ENCODE measurements at regions not wholly inside any gene's neighbourhood (a gene's known extent, or its start where the extent isn't known, plus 50 kb on each side); places are given as distances from the start of the nearest gene placed in this dataset.

DNA sequence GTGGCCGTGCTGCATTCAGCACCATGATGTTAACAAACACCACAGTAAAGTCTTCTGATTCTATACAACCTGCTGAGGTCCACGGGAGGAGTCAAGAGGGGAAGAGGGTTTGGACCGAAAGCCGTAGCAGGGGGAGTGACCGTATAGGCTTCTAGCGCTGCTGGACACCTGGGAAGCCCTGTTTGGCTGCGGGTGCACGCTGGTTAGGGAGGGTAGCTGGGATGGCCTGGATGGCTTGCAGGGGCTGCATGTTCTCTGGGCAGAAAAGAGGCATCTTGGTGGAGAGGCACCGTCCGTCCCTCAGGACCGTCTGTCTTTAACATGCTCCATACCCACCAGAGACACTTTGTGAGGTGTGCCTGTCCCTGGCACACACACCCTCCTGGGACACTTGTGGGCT is 251.0 kb upstream of the IRX1 start:
- DNase-seq (ENCODE audit: extremely low read depth, low read depth), result no peak

DNA sequence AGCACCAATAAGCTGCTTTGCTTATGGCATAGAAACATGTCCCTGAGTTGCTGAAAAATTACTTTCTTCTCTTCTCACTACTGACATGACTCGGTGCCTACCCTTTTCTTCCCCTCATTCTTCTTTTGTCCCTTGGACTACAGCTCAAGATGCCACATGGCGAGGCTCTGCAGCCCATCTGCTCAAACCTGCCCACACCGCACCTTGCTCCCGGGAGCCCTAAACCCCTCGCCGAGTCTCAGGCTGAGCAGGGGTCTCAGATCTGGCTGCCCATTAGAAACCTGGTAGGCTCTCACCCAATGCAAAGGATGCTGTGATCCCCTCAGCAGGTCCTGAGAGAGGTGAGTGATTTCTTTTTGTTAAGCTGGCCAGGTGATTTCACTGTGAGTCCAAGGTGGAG is 251.7 kb upstream of the IRX1 start:
- DNase-seq (ENCODE audit: extremely low read depth, low read depth), result no peak

DNA sequence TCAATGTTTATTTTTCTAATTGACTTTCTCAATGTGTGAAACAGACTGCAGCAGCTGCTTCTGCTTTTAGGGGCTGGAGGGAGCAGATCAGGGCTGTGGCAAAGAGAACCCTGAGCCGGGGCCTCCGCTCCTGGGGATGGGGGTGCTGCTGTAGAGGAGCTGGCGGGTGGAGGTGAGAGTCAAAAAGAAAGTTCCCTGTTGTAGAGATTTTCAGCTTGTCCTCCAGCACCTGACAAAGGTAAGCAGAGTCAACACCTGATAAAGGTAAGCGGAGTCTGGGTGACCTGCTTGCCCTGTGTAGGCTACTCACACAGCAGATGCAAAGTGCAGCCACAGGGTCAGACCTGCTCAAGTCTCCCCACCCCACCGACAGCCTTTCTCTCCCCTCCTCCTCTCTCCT is 252.4 kb upstream of the IRX1 start:
- no peak for DNase-seq (ENCODE audit: extremely low read depth, low read depth)

DNA sequence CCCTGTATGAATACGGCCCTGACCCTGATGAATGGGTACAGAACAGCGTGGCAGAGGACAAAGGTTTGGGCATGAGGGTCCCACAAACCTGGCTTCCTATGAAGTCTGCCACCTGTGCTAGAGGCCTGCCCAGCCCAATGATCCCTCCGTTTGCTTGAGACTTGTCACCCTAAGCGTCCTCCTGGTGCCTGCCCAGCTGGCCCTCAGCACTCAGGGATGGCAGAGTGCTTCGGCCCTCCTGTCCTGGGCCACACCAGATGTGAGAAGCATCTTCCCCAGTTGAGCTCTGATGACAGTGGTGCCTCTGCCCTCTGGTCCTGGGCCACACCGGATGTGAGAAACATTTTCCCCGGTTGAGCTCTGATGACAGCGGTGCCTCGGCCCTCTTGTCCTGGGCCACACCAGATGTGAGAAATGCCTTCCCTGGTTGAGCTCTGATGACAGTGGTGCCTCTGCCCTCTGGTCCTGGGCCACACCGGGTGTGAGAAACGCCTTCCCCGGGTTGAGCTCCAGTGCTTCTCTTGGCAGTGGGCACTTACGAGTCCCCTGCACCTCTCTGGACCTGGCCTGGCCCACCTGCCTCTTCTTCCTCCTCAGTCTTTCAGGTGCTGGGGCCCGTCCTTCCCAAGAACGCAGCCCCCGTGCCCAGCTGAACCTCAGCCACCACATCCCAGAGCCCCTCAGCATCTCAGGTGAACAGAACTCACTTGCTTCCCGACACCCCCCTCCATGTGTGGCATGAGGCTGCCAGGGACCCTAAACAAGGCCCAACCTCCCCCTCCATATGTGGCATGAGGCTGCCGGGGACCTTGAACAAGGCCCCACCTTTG is 253.1 kb upstream of the IRX1 start:
- no peak for DNase-seq (ENCODE audit: extremely low read depth, low read depth)

DNA sequence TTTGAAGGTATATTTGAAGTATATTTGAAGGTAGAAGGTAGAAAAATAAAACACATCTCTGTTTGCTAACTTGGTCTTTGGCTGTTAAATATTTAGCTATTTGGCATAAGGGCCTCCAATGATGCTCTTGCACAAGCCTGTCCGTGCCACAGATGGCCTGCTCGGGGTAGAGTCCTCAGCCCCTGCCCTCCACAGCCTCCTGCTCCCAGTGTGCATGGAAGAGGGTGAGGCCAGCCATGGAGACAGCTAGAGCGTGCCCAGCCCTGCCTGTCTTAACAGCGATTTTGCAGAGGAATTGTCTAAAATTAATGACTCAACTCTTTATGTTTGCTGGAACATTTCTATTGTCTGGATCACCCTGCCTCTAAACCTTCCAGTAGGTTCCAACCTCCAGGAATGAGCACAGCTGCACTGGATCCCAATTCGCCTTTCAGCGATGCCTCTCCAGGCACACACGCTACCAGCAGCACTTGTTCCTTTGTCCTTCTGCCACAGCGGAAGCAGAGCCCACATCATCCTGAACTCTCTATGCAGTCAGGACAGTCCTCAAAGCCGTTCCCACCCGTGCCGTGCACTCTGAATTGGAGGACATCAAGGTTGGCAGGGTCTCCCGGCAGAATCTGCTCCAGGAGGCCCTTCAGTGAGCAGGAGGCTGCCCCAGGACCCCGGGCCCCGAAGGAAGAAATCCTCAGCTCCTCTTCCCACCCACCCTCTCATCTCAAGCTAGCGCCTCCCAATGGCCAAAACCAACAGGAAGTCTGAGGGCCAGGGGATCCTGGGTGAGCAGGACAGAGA is 254.0 kb upstream of the IRX1 start:
- no peak for DNase-seq (ENCODE audit: extremely low read depth, low read depth)

DNA sequence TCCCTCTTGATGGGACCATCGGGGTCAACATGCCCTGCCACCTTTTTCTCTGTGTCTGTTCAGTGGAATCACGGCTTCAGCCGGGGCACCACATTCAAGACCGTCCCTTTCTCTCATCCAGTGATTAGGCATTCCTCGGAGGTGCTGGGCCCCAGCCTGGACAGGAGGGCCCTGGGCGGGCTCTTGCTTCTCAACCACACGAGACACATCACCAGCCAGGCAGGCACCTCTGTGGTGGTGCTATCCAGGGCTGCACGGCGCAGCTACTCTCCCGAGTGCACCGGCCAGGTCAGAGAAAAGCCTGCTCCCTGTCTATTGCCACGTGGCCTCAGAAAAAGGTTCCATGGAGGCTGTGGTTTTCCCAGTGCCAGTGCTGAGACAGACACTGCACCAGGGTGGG is 255.2 kb upstream of the IRX1 start:
- DNase-seq (ENCODE audit: extremely low read depth, low read depth), result no peak

DNA sequence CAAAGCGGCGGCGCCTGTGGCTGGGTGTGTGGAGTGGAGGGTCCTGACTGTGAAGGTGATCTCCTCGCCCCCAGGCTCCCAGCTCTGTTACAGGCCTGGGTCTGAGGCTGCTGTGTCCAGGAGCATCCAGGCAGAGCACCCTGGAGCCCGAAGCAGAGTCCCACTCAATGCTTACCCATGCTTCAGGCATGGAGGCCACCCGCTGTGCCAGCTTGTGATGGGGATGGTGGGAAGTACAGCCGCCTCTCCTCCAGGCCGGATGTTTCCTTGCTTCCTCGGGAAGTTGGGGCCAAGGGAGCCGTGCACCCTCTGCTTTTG is 255.9 kb upstream of the IRX1 start:
- DNase-seq (ENCODE audit: extremely low read depth, low read depth), result no peak

DNA sequence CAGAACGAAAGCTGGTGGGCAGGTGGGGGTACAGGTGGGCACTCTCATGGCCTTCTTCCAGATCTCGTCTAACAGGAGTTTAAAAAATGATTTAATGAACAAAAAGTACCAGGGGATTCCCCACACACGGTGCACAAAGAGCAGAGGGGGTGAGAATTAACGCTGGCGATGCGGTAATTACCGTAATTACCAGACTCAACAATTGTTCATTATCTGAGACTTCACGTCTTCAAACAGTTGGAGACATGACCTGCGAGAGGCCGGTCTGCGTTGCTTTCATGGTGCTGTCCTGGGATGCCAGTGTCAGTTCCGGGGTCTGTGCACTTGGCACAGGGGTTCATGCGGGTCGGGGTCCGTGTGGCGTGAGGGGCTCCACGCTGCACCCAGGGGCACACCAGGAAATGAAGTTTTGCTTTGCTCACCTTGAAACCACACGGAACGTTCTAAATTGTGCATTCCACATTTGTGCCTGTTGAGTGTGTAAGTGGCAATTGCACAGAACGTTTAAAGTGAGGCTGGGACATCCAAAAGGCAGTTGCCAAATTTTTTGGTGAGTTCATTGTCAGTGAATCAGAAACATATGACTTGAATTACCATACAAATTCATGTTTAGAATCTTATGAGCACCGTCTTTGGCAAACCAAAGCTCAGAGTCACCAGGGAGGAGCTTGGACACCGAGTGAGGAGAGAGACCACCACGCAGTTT is 256.4 kb upstream of the IRX1 start:
- no peak for DNase-seq (ENCODE audit: extremely low read depth, low read depth)

DNA sequence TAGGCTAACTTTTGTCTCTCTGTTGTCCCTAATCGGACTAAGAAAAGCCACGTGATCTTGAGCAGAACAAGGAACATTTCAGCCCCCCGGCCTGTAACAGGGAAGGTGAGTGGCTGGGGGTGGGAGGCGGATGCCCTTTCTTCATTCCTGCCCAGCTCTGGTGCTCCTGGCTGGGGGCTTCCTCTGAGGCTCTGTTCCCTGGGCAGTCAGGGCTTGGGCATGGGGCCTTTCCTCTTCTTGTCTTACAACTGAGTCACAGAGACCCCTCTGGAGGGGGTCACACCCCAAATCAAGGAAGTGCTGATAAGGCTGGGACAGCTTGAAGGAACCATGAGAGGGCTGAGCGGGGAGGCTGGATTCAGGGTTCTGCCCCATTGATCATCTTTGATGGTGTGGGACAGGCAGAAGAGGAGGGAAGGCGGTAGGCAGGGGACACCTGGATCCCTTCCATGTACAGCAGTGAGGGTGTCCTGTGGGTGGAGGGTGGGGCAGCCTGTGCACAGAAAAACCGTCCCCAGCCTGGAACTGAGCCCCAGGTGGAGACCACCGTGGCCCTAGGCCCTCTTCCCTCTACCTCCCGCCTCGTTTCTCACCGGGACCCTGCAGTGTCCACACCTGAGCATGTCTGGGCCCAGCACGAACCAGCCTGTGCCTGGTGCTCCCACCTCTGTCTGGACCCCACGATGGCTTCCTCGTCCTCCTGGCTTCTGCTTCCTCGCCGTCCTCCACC is 257.7 kb upstream of the IRX1 start:
- no peak for DNase-seq (ENCODE audit: extremely low read depth, low read depth)

DNA sequence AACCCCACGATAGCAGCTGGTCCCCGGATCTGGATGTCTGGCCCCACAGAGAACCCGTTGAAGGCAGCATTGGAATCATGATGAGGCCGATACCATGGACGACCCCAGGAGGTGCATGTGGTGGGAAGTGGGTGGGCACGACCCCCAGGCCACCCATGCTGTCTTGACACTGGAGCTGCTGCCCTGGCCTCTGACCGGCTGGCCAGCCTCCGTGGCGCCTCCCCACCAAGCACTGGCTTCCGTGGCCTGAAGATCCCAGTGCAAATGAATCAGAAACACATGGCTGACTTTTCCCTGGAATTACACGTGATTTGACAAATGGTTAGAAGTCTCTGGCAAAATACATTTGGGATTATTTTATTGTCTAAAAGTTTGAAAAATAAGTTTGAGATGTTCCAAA is 259.0 kb upstream of the IRX1 start:
- DNase-seq (ENCODE audit: extremely low read depth, low read depth), result no peak

DNA sequence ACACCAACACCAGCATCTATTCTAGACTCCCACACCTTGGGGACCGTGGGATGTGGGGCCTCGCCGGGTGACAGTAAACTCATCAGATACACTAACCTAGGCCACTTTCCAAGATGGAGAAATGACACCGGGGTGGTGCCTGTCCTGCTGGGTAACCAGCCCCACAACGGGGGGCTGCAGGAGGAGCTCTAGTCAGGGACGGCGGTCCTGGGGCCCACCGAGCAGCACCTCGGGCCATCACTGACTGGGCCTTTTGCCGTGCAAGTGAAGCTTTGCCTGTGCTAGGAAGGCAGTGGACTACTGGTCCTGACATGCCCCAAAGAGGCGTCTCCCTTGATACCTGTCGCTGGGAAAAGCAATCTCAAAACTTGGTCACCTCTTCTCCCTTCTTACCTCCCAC is 260.3 kb upstream of the IRX1 start:
- no peak for DNase-seq (ENCODE audit: extremely low read depth, low read depth)

DNA sequence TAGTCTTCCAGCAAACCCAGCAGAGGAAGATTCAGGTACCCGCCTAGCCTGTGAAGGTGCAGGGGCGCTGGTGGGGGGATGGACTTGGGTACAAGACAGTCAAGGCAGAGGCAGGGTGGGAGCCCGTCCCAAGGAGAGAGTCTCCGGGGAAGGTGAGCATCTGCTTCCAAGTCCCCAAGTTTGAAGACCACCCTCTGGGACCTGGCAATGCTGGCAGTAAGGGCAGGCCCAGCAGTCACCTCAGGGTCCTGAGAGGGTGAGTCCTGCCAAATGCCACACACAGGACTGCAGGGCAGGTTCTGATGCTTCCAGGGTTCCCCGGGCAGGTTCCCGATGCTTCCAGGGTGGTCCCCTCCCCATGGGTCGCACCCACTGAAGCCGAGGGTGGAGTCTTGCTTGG is 261.8 kb upstream of the IRX1 start:
- no peak for DNase-seq (ENCODE audit: extremely low read depth, low read depth)

DNA sequence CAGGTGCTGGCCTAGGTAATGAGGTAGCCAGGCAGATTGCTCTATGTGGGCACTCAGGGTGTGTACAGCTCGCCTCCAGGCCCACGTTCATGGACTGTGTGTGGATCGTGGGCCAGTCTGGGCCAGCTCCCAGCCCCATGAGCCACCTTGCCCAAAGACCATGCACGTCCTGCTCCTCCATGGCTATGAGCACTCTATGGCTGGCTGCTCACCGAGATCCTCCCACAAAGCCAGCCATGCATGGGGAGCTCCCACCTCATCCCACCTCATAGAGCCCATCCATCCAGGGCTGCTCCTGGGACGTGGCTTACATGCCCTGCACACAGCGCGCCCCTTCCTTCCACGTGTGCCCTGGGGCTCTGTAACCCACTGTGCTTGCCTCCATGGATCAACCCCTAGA is 262.5 kb upstream of the IRX1 start:
- DNase-seq (ENCODE audit: extremely low read depth, low read depth), result no peak

DNA sequence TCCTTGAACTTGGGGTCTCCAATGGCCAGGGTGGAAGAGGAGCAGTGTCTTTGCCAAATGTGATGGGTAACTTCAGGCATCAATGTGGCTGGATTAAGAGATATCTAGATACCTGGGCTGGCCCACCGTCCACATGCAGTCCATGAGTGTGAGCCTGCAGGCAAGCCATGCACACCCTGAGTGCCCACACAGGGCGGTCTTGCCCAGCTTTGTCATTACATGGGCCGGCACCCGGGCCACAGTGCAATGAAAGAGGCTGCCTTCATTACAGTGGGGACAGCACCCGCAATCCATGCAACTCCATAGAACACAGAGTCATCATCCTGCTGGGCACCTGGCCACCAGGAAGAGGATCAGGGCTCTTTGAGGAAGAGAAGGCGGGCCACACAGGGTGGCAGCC is 263.8 kb upstream of the IRX1 start:
- DNase-seq (ENCODE audit: extremely low read depth, low read depth), result no peak

DNA sequence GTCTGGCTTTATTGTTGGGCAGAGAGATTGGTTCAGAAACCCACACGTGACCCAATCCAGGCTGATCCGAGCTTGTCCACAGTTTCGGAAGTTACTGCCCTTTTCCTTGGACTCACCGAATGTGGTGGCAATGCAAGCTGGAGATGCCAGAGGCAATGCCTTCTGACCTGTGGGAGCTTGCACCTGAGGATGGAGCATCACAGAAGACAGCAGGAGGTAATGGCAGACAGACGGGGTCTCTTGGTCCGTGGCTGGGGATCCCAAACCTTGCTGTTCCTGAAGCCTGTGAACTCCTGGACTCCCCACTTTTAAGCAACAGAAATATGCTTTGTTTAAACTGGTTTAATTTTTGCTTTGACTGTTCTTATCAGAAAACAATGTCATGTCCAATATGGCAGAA is 265.2 kb upstream of the IRX1 start:
- DNase-seq (ENCODE audit: extremely low read depth, low read depth), result no peak

DNA sequence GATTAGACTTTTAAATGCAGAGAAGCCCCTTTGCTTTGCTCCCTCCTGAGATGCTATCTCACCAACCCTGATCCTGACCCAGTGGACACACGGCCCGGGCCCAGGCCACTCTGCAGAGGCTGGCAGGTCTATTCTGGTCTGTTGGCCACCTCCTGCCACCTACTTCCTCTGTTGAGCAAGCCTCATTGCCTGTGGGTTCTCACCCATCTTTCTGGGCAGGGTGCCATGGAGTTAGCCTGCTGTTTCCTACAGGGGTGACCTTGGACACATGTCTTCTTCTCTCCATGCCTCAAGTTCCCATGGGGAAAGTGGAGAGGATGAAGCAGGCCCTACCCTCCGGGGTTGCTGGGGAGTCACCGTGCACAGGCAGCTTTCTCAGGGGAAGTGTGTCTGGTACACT is 266.2 kb upstream of the IRX1 start:
- DNase-seq (ENCODE audit: extremely low read depth, low read depth), result no peak

DNA sequence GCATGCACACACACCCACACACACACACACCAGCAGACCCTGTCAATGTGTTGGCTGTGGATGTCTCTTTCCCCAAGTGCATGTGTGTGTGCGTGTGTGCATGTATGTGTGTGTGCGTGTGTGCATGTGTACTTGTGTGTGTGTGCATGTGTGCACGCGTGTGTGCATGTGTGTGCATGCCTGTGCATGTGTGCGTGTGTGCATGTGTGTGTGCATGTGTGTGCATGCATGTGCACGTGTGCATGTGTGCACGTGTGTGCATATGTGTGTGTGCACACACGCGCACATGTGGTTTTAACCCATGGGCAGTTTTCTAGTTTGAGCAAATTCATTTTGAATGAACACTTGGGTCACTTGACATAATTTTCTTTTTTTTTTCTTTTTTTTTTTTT is 268.8 kb upstream of the IRX1 start:
- no peak for DNase-seq (ENCODE audit: extremely low read depth, low read depth)

DNA sequence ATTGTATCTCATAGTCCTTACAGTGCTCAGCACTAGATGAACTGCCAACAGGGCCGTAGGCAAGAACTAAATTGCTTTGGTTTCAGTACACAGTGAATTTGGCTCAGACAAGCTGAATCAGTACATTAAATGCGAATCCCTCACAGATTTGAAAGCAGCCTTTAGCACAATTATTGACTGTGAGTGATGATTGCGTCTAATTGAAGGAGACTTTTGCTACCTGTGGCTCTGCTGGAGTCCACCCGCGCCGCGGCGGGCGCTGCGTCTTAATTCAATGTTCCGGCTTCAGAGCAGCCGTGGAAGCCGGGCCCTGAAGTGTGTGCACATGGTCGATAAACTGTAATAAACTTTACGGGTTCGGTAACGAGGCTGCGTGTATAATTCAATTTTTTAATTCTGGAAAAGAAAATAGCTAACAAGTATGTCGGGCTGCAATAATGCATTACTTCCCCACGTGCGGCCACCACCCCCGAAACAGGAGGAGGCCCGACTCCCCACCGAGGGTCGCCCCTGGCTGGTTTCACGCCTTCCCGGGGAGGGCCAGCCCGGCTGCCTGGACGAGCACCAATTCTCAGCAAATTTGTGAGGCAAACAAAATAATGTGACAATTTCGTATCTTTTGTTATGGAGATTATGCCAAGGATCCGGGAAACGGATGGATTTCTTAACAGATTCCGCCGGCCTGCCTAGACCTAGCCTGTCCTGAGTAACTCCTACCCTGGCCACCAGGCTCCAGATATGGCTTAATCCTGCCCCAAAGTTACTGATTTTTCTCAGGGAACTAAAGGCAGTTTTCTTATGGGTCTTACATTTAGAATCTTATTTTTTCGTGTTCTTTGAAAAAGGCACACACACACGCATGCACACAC is 269.4 kb upstream of the IRX1 start:
- DNase-seq (ENCODE audit: extremely low read depth, low read depth), result no peak

DNA sequence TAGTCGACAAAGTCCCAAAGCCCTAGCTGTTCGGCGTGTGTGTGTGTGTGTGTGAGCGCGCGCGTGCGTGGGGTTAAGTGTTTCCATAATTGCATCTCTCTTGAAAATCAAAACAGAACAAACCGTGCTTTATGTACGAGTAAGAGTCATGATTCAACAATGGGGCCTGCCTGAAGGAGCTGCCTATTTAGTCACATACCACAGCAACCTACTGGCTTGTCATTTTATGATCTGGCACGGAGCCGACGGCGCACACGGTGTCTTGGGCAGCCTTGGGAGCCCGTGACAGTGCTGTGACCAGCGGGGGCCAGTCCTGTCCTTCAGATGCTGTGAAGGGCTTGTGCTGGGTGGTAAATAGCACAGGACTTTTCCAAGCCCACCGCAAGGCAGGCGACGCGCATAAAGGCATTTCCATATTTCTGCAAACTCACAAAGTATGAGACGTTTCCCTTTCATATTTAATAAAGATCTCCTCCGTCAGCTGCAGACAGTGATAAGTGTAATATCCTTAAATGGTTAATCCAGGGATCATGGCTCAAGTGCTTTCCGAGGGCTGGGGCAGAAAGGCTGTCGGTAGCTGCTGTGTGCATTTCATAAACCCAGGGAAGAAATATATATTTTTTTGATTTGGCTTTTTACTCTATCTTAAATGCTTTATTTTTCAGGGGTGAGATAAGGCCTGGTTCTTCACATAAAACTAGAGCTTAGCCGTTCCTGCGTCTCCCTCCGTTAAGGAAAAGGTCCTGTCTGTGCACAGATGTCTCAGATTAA is 270.2 kb upstream of the IRX1 start:
- no peak for DNase-seq (ENCODE audit: extremely low read depth, low read depth)

Measured in NCI-H460 (cell line).